Esophagus muscularis mucosa (tissue), 4 donors: ENCODE measurements at regions not wholly inside any gene's neighbourhood (a gene's known extent, or its start where the extent isn't known, plus 50 kb on each side); places are given as distances from the start of the nearest gene placed in this dataset.
"Not testable (repeated sequence)": the region's sequence is repeated elsewhere in the genome, so short reads cannot be mapped to it uniquely, and the experiment has no call there.

ENCODE experiments used
- DNase-seq: peaks from one replicate; pipeline ENCODE4 v3.0.0-alpha.2; 2017; ENCODE audit errors: extremely low spot score
- H3K27ac ChIP-seq, 4 donors: fragments of 200-600 bp; sonication (generic); replicated peaks in 1 of 4; 1 replicate in 3 of 4; 2 replicates in 1 of 4; pipeline ENCODE4 v1.5.1; 2016 to 2019; ENCODE audit warnings: mild to moderate bottlenecking in 1 of 4
- H3K27me3 ChIP-seq, 4 donors: fragments of 200-600 bp; sonication (generic); one replicate each; pipeline versions ENCODE4 v1.5.1 to v1.6.0; 2016 to 2019
- H3K36me3 ChIP-seq, 4 donors: fragments of 200-600 bp; sonication (generic); one replicate each; pipeline ENCODE4 v1.5.1; 2016 to 2019
- H3K4me1 ChIP-seq, 4 donors: fragments of 200-600 bp; sonication (generic); one replicate each; pipeline ENCODE4 v1.5.1; 2016 to 2019
- H3K4me3 ChIP-seq, 4 donors: fragments of 200-600 bp; sonication (generic); 1 replicate in 2 of 4; 2 replicates in 2 of 4; pipeline ENCODE4 v1.5.1; 2016 to 2019; ENCODE audit warnings: mild to moderate bottlenecking in 4 of 4, moderate library complexity in 1 of 4
- H3K9me3 ChIP-seq, 4 donors: fragments of 200-600 bp; sonication (generic); 1 replicate in 3 of 4; 2 replicates in 1 of 4; pipeline ENCODE4 v1.5.1; 2016 to 2019
- EP300 ChIP-seq: sonication (generic); formaldehyde crosslinking; IDR thresholded peaks from one replicate; pipeline ENCODE4 v1.6.1; 2017; ENCODE audit warnings: antibody characterized with exemption
- POLR2A ChIP-seq: fragments of 450-650 bp; IDR thresholded peaks from one replicate; pipeline ENCODE4 v1.6.1; 2017; ENCODE audit warnings: antibody characterized with exemption, moderate library complexity, mild to moderate bottlenecking, low read depth
- POLR2AphosphoS5 ChIP-seq, 2 donors: sonication (generic); formaldehyde crosslinking; IDR thresholded peaks; one replicate each; pipeline ENCODE4 v1.6.1; 2017; ENCODE audit warnings: antibody characterized with exemption in 2 of 2
- WGBS: methylation state at CpG from one replicate; pipeline ENCODE4 v1.1.5; 2018; 5-methylcytosine and 5-hydroxymethylcytosine counted together
- intact Hi-C: fragments of 100-400 bp; cut with DNase I; formaldehyde crosslinking; loops from one replicate; pipeline ENCODE4 v1.15.1; 2023
- TF ChIP-seq, protein P1 (sequence below), 3 experiments: fragments of 200-600 bp in 2 of 3; fragments of 450-650 bp in 1 of 3; sonication (generic) in 2 of 3; IDR thresholded peaks; one replicate each; pipeline ENCODE4 v1.5.1; 2017 to 2019; ENCODE audit warnings: antibody characterized with exemption in 3 of 3, mild to moderate bottlenecking in 2 of 3, moderate library complexity in 1 of 3

DNA sequence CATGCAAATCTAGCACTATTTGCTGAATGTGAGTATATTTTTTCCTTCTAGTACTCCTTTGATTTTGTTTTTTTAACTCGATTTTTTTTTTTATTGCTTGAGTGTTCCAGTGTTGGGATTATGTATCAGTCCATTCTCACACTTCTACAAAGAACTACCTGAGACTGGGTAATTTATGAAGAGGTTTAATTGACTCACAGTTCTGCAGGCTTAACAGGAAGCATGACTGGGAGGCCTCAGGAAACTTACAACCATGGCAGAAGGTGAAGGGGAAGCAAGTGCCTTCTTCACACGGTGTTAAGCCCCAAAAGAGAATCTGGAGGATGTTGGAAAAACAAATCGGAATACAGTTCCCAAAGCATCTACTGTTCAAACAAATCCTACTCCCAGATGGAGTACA lies 69.1 kb downstream of the ZNF518B start:
- 60% methylated on average over 3 of the region's 3 CpGs for WGBS
- H3K4me1 ChIP-seq, H3K36me3 ChIP-seq, H3K27me3 ChIP-seq, H3K9me3 ChIP-seq, H3K27ac ChIP-seq, DNase-seq, H3K4me3 ChIP-seq, intact Hi-C loops: not testable (repeated sequence)

DNA sequence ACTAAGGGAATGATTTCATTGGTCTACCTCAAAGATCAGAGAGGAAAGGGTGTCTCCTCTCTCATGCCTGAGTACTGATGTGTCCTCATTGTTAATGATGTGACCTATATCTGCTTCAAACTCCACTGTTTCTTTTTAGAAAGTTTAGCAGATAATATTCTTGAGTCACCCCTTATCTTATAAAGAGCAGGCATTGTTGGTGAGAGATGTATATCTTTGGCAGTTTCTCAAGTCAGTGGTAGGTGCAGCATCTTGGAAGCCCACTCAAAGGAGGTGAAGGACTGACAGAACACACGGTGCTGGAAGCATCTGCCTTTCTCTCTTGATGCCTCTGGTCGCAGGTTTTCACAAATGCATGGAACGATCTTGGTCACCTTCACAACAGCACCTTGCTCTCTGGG lies 71.2 kb downstream of the ZNF518B start:
- no peak for DNase-seq
- 94% methylated on average over 3 of the region's 3 CpGs for WGBS
- Histone ChIP-seq H3K27me3 (no peaks in the 10 kb centered on the region), H3K9me3 (no peaks in the 10 kb centered on the region), H3K4me3 (no peak overlapping the region), H3K4me1 (no peaks in the 10 kb centered on the region), H3K27ac (no peak overlapping the region), H3K36me3 (no peaks in the 10 kb centered on the region)
- TF ChIP-seq POLR2AphosphoS5 (IDR thresholded peaks at IDR 0.05) (no peak), EP300 (no peak)
- intact Hi-C loops = no loop called here

DNA sequence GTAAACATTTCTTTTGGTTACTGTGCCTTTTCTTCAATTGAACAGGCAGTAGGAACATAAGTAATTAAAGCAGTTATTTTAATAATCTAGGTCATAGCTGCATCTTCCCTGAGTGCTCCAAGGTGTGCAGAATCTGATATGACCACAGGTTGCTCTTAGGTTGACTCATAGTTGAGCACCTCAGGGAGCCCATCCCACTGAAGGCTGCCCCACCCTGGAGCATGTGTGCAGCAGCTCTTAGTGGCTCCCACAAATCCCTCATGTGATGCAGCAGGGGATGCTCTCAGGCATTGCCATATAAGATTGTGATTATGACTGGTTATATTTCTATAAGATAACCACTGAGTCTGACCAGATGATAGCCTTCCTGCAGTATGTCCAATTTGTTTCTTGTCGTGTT lies 72.3 kb downstream of the ZNF518B start:
- Histone ChIP-seq H3K27ac (no peak overlapping the region), H3K27me3 (no peaks in the 10 kb centered on the region), H3K9me3 (no peaks in the 10 kb centered on the region), H3K4me3 (no peak overlapping the region), H3K4me1 (no peaks in the 10 kb centered on the region), H3K36me3 (no peaks in the 10 kb centered on the region)
- 77% methylated on average over 1 of the region's 1 CpG for WGBS
- intact Hi-C loops = no loop called here
- TF ChIP-seq POLR2A (no peak), EP300 (no peak), POLR2AphosphoS5 (IDR thresholded peaks at IDR 0.05) (no peak)
- TF ChIP-seq, protein P1, sequence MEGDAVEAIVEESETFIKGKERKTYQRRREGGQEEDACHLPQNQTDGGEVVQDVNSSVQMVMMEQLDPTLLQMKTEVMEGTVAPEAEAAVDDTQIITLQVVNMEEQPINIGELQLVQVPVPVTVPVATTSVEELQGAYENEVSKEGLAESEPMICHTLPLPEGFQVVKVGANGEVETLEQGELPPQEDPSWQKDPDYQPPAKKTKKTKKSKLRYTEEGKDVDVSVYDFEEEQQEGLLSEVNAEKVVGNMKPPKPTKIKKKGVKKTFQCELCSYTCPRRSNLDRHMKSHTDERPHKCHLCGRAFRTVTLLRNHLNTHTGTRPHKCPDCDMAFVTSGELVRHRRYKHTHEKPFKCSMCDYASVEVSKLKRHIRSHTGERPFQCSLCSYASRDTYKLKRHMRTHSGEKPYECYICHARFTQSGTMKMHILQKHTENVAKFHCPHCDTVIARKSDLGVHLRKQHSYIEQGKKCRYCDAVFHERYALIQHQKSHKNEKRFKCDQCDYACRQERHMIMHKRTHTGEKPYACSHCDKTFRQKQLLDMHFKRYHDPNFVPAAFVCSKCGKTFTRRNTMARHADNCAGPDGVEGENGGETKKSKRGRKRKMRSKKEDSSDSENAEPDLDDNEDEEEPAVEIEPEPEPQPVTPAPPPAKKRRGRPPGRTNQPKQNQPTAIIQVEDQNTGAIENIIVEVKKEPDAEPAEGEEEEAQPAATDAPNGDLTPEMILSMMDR (IDR thresholded peaks at IDR 0.05) = no peak
- no peak for DNase-seq

DNA sequence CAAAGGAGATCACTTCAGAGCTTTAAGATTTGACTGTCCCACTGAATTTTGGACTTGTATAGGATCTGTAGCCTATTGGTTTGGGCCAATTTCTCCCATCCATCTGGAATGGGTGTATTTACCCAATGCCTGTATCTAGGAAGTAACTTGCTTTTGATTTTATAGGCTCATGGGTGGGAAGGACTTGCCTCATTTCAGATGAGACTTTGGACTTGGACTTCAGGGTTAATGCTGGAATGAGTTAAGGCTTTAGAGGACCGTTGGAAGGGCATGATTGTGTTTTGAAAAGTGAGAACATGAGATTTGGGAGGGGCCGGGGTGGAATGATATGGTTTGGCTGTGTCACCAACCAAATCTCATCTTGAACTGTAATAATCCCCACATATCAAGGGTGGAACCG lies 73.8 kb downstream of the ZNF518B start:
- intact Hi-C loops = no loop called here
- 73% methylated on average over 3 of the region's 3 CpGs for WGBS

DNA sequence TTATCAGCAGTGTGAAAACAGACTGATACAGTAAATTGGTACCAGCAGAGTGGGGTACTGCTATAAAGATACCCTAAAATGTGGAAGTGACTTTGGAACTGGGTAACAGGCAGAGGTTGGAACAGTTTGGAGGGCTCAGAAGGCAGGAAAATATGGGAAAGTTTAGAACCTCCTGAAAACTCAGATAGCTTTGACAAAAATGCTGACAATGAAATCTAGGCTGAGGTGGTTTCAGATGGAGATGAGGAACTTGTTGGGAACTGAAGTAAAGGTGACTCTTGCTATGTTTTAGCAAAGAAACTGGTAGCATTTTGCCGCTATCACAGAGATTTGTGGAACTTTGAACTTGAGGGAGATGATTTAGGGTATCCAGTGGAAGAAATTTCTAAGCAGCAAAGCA lies 75.1 kb downstream of the ZNF518B start:
- H3K4me3 ChIP-seq, H3K4me1 ChIP-seq, intact Hi-C loops, DNase-seq, H3K27ac ChIP-seq, H3K9me3 ChIP-seq, H3K36me3 ChIP-seq, H3K27me3 ChIP-seq: not testable (repeated sequence)
- WGBS = 95% methylated on average over 1 of the region's 1 CpG

More for the DNA sequence above, 73.8 kb downstream of the ZNF518B start:
- Histone ChIP-seq H3K4me1 (no peaks in the 10 kb centered on the region), H3K27me3 (no peaks in the 10 kb centered on the region), H3K4me3 (no peak overlapping the region), H3K27ac (no peak overlapping the region), H3K36me3 (no peaks in the 10 kb centered on the region), H3K9me3 (no peaks in the 10 kb centered on the region)
- TF ChIP-seq POLR2A (no peak), EP300 (no peak)
- TF ChIP-seq, protein P1 (IDR thresholded peaks at IDR 0.05) = no peak
- no peak for DNase-seq

DNA sequence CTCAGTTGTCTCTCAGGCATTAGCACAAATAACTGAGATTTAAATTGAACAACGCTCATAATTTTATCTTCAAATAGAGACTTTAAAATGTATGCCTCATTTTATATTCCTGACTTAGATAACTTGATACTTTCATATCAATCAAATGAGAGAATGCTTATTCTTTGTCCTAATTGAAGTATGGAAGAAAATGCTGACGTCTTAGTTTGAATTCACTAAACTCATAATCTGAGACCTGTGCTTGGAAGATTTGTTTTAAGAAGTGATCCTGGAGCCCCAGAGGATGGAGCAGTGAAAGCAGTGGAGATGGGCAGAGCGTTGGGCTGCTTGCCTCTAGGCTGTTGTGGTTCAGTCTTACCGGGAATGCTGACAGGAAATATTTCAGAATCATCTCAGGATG lies 76.1 kb downstream of the ZNF518B start:
- intact Hi-C loops = no loop called here
- Histone ChIP-seq H3K4me3 (no peak overlapping the region), H3K27me3 (no peaks in the 10 kb centered on the region), H3K4me1 (no peaks in the 10 kb centered on the region), H3K36me3 (no peaks in the 10 kb centered on the region), H3K27ac (no peak overlapping the region), H3K9me3 (no peaks in the 10 kb centered on the region)
- DNase-seq = no peak
- TF ChIP-seq, protein P1 (IDR thresholded peaks at IDR 0.05) = no peak
- TF ChIP-seq EP300 (no peak), POLR2A (no peak), POLR2AphosphoS5 (IDR thresholded peaks at IDR 0.05) (no peak)
- 83% methylated on average over 4 of the region's 4 CpGs for WGBS
